OCI-LY3 (cell line): ENCODE measurements at regions not wholly inside any gene's neighbourhood (a gene's known extent, or its start where the extent isn't known, plus 50 kb on each side); places are given as distances from the start of the nearest gene placed in this dataset.
"Not testable (repeated sequence)": the region's sequence is repeated elsewhere in the genome, so short reads cannot be mapped to it uniquely, and the experiment has no call there.

ENCODE experiments used
- EZH2phosphoT487 ChIP-seq: fragments of 200-600 bp; shearing (Covaris generic); IDR thresholded peaks from 2 replicates; pipeline ENCODE4 v1.6.1; 2018; ENCODE audit warnings: antibody characterized with exemption, mixed run types, low read depth
- TF ChIP-seq, protein P1 (sequence below): fragments of 200-600, 300-600 bp; sonication (generic); IDR thresholded peaks from 2 replicates; pipeline ENCODE4 v1.5.1; 2014; ENCODE audit warnings: antibody characterized with exemption, low read length, low read depth

DNA sequence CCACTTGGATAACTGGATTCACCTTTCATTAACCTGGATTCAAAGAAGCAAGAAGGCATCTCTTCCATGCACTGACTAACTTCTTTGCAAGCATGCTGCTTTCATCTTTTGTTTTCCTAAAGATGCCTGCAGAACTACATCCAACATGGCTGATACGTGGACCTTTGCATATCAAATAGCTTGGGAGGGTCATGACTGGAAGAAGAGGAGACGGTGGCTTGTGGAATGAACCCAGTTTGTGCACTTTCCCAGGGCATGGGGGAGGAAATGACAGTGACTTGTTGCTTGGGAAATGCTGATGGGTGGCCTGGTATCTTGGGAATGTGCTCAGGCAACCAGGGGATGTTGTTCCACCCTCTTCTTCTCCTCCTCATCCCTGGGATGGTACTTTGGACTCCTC is 133.4 kb downstream of the TRIM43 start:
- TF ChIP-seq, protein P1, sequence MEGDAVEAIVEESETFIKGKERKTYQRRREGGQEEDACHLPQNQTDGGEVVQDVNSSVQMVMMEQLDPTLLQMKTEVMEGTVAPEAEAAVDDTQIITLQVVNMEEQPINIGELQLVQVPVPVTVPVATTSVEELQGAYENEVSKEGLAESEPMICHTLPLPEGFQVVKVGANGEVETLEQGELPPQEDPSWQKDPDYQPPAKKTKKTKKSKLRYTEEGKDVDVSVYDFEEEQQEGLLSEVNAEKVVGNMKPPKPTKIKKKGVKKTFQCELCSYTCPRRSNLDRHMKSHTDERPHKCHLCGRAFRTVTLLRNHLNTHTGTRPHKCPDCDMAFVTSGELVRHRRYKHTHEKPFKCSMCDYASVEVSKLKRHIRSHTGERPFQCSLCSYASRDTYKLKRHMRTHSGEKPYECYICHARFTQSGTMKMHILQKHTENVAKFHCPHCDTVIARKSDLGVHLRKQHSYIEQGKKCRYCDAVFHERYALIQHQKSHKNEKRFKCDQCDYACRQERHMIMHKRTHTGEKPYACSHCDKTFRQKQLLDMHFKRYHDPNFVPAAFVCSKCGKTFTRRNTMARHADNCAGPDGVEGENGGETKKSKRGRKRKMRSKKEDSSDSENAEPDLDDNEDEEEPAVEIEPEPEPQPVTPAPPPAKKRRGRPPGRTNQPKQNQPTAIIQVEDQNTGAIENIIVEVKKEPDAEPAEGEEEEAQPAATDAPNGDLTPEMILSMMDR = not testable (repeated sequence)
- not testable (repeated sequence) for TF ChIP-seq EZH2phosphoT487
